ENCODE measurements at regions not wholly inside any gene's neighbourhood (a gene's known extent, or its start where the extent isn't known, plus 50 kb on each side); places are given as distances from the start of the nearest gene placed in this dataset.

- no peak for DNase-seq (ENCODE audit: low read depth)
- no peak overlapping the region for H3K4me3 ChIP-seq (ENCODE audit: low read depth, low read length)
These were observed 305.6 kb upstream of the SEMA6D start for GRCh38 chr15:47411733-47412132.

- DNase-seq (ENCODE audit: low read depth), result no peak
- H3K4me3 ChIP-seq (ENCODE audit: low read depth, low read length), result no peak overlapping the region
These were observed 305.2 kb upstream of the SEMA6D start for GRCh38 chr15:47412136-47412535.

- DNase-seq (ENCODE audit: low read depth), result no peak
- H3K4me3 ChIP-seq (ENCODE audit: low read depth, low read length), result no peak overlapping the region
These were observed 304.5 kb upstream of the SEMA6D start for GRCh38 chr15:47412802-47413201.

- no peak overlapping the region for H3K4me3 ChIP-seq (ENCODE audit: low read depth, low read length)
- DNase-seq (ENCODE audit: low read depth), result no peak
These were observed 303.1 kb upstream of the SEMA6D start for GRCh38 chr15:47414207-47414606.

- no peak overlapping the region for H3K4me3 ChIP-seq (ENCODE audit: low read depth, low read length)
- no peak for DNase-seq (ENCODE audit: low read depth)
These were observed 301.8 kb upstream of the SEMA6D start for GRCh38 chr15:47415539-47415971.

- H3K4me3 ChIP-seq (ENCODE audit: low read depth, low read length), result no peak overlapping the region
- no peak for DNase-seq (ENCODE audit: low read depth)
These were observed 294.2 kb upstream of the SEMA6D start for GRCh38 chr15:47422881-47423665.

GRCh38 chr15:47427463-47427862, 289.8 kb upstream of the SEMA6D start:
- no peak overlapping the region for H3K4me3 ChIP-seq (ENCODE audit: low read depth, low read length)
- DNase-seq (ENCODE audit: low read depth), result no peak

GRCh38 chr15:47429376-47429775, 287.9 kb upstream of the SEMA6D start:
- no peak for DNase-seq (ENCODE audit: low read depth)
- H3K4me3 ChIP-seq (ENCODE audit: low read depth, low read length), result no peak overlapping the region

GRCh38 chr15:47431501-47431900, 285.8 kb upstream of the SEMA6D start:
- no peak overlapping the region for H3K4me3 ChIP-seq (ENCODE audit: low read depth, low read length)

GRCh38 chr15:47432826-47433225, 284.5 kb upstream of the SEMA6D start:
- H3K4me3 ChIP-seq (ENCODE audit: low read depth, low read length), result no peak overlapping the region
- DNase-seq (ENCODE audit: low read depth), result no peak

More at GRCh38 chr15:47431501-47431900, 285.8 kb upstream of the SEMA6D start:
- peak; percentile 67 for DNase-seq (ENCODE audit: low read depth)

GRCh38 chr15:47434596-47434995, 282.7 kb upstream of the SEMA6D start:
- DNase-seq (ENCODE audit: low read depth), result no peak
- no peak overlapping the region for H3K4me3 ChIP-seq (ENCODE audit: low read depth, low read length)

GRCh38 chr15:47437491-47437890, 279.8 kb upstream of the SEMA6D start:
- no peak for DNase-seq (ENCODE audit: low read depth)

GRCh38 chr15:47439146-47440111, 277.9 kb upstream of the SEMA6D start:
- no peak for DNase-seq (ENCODE audit: low read depth)
- no peak overlapping the region for H3K4me3 ChIP-seq (ENCODE audit: low read depth, low read length)

More at GRCh38 chr15:47437491-47437890, 279.8 kb upstream of the SEMA6D start:
- H3K4me3 ChIP-seq (ENCODE audit: low read depth, low read length), result no peak overlapping the region

- DNase-seq (ENCODE audit: low read depth), result no peak
- no peak overlapping the region for H3K4me3 ChIP-seq (ENCODE audit: low read depth, low read length)
These were observed 274.9 kb upstream of the SEMA6D start for GRCh38 chr15:47442371-47442770.

GRCh38 chr15:47443839-47444238, 273.5 kb upstream of the SEMA6D start:
- DNase-seq (ENCODE audit: low read depth), result no peak
- no peak overlapping the region for H3K4me3 ChIP-seq (ENCODE audit: low read depth, low read length)

GRCh38 chr15:47445723-47446392, 271.4 kb upstream of the SEMA6D start:
- DNase-seq (ENCODE audit: low read depth), result no peak
- H3K4me3 ChIP-seq (ENCODE audit: low read depth, low read length), result no peak overlapping the region

GRCh38 chr15:47460795-47461573, 256.3 kb upstream of the SEMA6D start:
- H3K4me3 ChIP-seq (ENCODE audit: low read depth, low read length), result no peak overlapping the region
- DNase-seq (ENCODE audit: low read depth), result no peak

GRCh38 chr15:47461652-47462141, 255.6 kb upstream of the SEMA6D start:
- peak; percentile 55 for DNase-seq (ENCODE audit: low read depth)
- H3K4me3 ChIP-seq (ENCODE audit: low read depth, low read length), result no peak overlapping the region

GRCh38 chr15:47466357-47466756, 250.9 kb upstream of the SEMA6D start:
- no peak for DNase-seq (ENCODE audit: low read depth)
- H3K4me3 ChIP-seq (ENCODE audit: low read depth, low read length), result no peak overlapping the region

Measured in skeletal muscle cell (primary cell).